NB4 (cell line): ENCODE measurements at regions not wholly inside any gene's neighbourhood (a gene's known extent, or its start where the extent isn't known, plus 50 kb on each side); places are given as distances from the start of the nearest gene placed in this dataset.

ENCODE experiments used
- POLR2A ChIP-seq: IDR thresholded peaks from 2 replicates; pipeline ENCODE4 v1.6.1; 2011; ENCODE audit warnings: mild to moderate bottlenecking; ENCODE audit not compliant: insufficient read length; ENCODE audit errors: extremely low read depth
- TF ChIP-seq, protein P1 (sequence below): IDR thresholded peaks from one replicate; pipeline ENCODE4 v1.5.1; 2012; ENCODE audit warnings: low read depth, low read length

DNA sequence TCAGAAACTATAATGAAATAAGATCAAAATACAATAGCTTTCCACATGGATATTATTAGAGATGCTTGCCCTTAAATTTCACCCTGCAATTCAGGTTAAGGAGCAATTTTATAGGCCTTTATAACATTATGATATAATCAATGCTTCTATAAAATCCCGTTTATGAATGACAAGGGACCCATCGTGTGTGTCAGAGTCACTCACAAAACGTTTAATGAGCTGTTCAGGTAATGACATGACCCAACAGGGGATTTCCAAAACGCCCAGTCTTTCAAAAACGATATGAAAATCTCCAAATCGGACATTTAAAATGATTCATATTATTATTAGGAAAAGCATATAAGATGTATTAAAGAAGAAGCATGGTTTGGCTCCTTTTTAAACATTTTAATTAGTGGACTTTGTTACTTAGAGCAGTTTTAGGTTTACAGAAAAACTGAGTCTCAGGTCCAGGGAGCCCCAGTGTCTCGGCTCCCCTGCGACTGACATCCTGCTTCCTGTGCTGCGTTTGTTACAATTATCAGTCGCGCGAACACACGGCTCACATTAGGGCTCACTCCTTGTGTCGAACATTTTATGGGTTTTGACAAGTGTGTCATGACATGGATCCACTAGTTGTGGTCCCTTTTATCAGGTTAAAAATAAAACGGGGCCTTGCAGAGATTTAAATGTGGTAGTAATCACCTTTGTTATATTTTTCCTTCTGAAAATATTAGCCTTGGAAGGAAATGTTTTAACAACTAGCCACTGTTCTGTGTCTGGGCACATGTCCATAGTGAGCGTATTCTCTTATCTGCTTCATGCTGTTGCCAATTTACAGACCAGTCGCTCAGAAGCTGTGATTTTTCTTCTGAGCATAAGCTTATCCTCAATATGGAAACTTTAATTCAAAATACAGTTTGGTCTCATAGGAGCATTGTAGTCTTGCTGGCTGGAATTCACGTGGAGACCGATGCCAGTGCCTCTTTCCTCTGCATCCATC lies 52.0 kb upstream of the POFUT2 start:
- TF ChIP-seq, protein P1, sequence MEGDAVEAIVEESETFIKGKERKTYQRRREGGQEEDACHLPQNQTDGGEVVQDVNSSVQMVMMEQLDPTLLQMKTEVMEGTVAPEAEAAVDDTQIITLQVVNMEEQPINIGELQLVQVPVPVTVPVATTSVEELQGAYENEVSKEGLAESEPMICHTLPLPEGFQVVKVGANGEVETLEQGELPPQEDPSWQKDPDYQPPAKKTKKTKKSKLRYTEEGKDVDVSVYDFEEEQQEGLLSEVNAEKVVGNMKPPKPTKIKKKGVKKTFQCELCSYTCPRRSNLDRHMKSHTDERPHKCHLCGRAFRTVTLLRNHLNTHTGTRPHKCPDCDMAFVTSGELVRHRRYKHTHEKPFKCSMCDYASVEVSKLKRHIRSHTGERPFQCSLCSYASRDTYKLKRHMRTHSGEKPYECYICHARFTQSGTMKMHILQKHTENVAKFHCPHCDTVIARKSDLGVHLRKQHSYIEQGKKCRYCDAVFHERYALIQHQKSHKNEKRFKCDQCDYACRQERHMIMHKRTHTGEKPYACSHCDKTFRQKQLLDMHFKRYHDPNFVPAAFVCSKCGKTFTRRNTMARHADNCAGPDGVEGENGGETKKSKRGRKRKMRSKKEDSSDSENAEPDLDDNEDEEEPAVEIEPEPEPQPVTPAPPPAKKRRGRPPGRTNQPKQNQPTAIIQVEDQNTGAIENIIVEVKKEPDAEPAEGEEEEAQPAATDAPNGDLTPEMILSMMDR: no peak
- TF ChIP-seq POLR2A: no peak
